ENCODE measurements at regions not wholly inside any gene's neighbourhood (a gene's known extent, or its start where the extent isn't known, plus 50 kb on each side); places are given as distances from the start of the nearest gene placed in this dataset.

- no peak overlapping the region for H3K23ac ChIP-seq (ENCODE audit: insufficient read length, low read depth, low read length)
- H3T11ph ChIP-seq (ENCODE audit: low read length) = no peak overlapping the region
- H2BK12ac ChIP-seq (ENCODE audit: insufficient read length, low read depth, low read length) = no peak overlapping the region
- no peak overlapping the region for H3K14ac ChIP-seq (ENCODE audit: insufficient read depth, low read length)
- H2BK120ac ChIP-seq (ENCODE audit: low read depth, low read length, poor library complexity, severe bottlenecking) = no peak overlapping the region
- no peaks in the 10 kb centered on the region for H3K79me1 ChIP-seq (ENCODE audit: insufficient read depth, low read depth, low read length, poor library complexity, severe bottlenecking)
- H4K91ac ChIP-seq (ENCODE audit: insufficient read length, low read depth, low read length) = no peak overlapping the region
- no peaks in the 10 kb centered on the region for H3K36me3 Mint-ChIP-seq (ENCODE audit: insufficient read depth in 1 of 3, low read depth in 3 of 3)
- no CpG with 5 or more reads among the region's 14 CpGs for WGBS (ENCODE audit: extremely low coverage, insufficient read length, low lambda C conversion rate)
- no peak overlapping the region for H2AFZ ChIP-seq (ENCODE audit: low read length)
- H3K56ac ChIP-seq (ENCODE audit: insufficient read length, low read depth, low read length) = no peak overlapping the region
- H3K4me1 ChIP-seq (ENCODE audit: insufficient read depth, low read length) = no peaks in the 10 kb centered on the region
- H4K20me1 ChIP-seq (ENCODE audit: control insufficient read depth, insufficient read depth, insufficient read length) = no peaks in the 10 kb centered on the region
- peaks cover 3 to 8% of the 10 kb centered on the region in 2 experiments; a peak in 3 of 4 replicates for H3K4me1 Mint-ChIP-seq
- H3K23me2 ChIP-seq (ENCODE audit: insufficient read length, low read depth, low read length, poor library complexity, severe bottlenecking) = no peaks in the 10 kb centered on the region
- no peak overlapping the region for H3K4me3 Mint-ChIP-seq
- no peak overlapping the region for H4K5ac ChIP-seq (ENCODE audit: insufficient read length, low read depth, low read length)
- H2AK5ac ChIP-seq (ENCODE audit: insufficient read length, low read length) = no peak overlapping the region
- no peak overlapping the region for H4K8ac ChIP-seq (replicated peaks; ENCODE audit: insufficient read length, low read depth, low read length)
- no peak overlapping the region for H3K4ac ChIP-seq (ENCODE audit: low read depth, low read length)
- no peaks in the 10 kb centered on the region for H3K9me3 ChIP-seq (ENCODE audit: control insufficient read depth, low read depth, low read length)
- H3K27ac ChIP-seq (ENCODE audit: insufficient read length, low read depth, low read length) = no peak overlapping the region
- no peaks in the 10 kb centered on the region for H3K79me2 ChIP-seq (ENCODE audit: insufficient read depth, low read length)
- H3K18ac ChIP-seq (ENCODE audit: insufficient read length, low read depth, low read length) = no peak overlapping the region
- no peak overlapping the region for H2BK20ac ChIP-seq (ENCODE audit: low read depth, low read length, poor library complexity, severe bottlenecking)
- H3K9ac ChIP-seq (ENCODE audit: extremely low read depth, insufficient read length, low read length) = no peak overlapping the region
- H2BK15ac ChIP-seq (ENCODE audit: low read depth, low read length) = no peak overlapping the region
- no peak overlapping the region for H3K27ac Mint-ChIP-seq
- no peak for DNase-seq
- TF ChIP-seq CTCF (conservative IDR thresholded peaks at IDR 0.05) = no peak
- no peaks in the 10 kb centered on the region for H3K9me3 Mint-ChIP-seq
- peaks cover 2% of the 10 kb centered on the region; the same call in 1 of the 2 replicates for H3K27me3 Mint-ChIP-seq (ENCODE audit: low read depth)
- no peak overlapping the region for H3K4me2 ChIP-seq (ENCODE audit: insufficient read depth, insufficient read length, low read length)
- no peaks in the 10 kb centered on the region for H3K27me3 ChIP-seq (ENCODE audit: insufficient read depth, low read length)
- no peak overlapping the region for H2BK5ac ChIP-seq (ENCODE audit: insufficient read length, low read length)
Observed at GRCh38 chr1:67571901-67572593, 113.0 kb upstream of the GADD45A start.

Measured in H9 (cell line).